ENCODE measurements at regions not wholly inside any gene's neighbourhood (a gene's known extent, or its start where the extent isn't known, plus 50 kb on each side); places are given as distances from the start of the nearest gene placed in this dataset.

DNA sequence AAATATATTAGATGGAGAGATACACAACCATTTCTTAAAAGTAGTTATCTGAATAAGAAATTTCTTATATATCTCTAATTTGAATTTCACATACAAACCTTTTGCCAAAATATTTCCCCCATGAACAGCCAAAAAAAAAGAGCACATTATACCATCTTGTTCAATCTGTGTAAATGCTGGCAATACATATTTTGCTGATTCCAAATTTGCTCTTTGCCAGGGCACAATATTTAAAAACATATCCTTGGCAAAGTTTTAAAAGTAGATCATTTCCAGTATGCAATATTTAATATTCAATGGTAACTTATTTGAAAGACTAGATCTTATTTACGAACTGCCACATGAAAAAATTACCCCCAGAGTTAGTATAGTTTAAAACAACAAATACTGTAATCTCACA lies 204.2 kb downstream of the CBLN2 start:
- TF ChIP-seq GATA2 (IDR thresholded peaks at IDR 0.05; ENCODE audit: low read depth, low read length) (no peak), GATA3 (IDR thresholded peaks at IDR 0.05; ENCODE audit: low read depth, low read length) (no peak)
